ENCODE measurements at regions not wholly inside any gene's neighbourhood (a gene's known extent, or its start where the extent isn't known, plus 50 kb on each side); places are given as distances from the start of the nearest gene placed in this dataset.
"Not testable (repeated sequence)": the region's sequence is repeated elsewhere in the genome, so short reads cannot be mapped to it uniquely, and the experiment has no call there.

DNA sequence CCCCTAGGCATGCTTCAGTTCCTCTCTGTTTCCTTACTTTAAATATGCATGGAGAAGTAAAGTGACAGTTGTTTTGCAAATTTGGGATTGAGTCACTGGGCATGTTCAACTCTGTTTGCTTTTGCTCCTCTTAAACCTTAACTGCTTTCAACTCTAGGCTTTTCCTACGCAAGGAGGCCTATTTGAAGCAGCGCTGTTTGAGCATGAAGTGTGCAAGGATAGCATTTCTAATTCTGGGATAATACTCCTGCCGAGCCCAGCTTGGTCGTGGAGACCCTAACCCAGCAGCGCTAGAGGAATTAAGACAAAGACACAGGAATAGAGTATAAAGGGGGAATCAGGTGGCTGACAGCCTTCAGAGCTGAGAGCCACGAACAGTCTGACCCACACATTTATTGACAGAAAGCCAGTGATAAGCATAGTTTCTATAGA is 803.4 kb upstream of the CDH10 start:
- TF ChIP-seq NFRKB (IDR thresholded peaks at IDR 0.05) (no peak), SP1 (IDR thresholded peaks at IDR 0.05) (no peak), TARDBP (IDR thresholded peaks at IDR 0.05) (no peak)
- CTCF ChIA-PET: no interaction called here
- no peak for DNase-seq (ENCODE audit: extremely low spot score)
- POLR2A ChIA-PET: no interaction called here

DNA sequence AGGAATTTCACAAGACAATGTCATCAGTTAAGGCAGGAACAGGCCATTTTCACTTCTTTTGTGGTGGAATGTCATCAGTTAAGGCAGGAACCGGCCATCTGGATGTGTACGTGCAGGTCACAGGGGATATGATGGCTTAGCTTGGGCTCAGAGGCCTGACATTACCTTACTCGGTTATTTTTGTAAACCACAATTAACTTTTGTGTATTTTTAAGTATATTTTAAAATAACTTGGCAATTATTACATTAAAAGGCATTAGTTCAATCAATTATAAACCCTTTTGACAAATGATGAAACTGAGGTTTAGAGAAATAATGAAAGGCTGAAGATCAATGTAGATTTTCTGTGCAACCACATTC is 801.3 kb upstream of the CDH10 start:
- DNase-seq (ENCODE audit: extremely low spot score); CTCF ChIA-PET; POLR2A ChIA-PET: not testable (repeated sequence)

DNA sequence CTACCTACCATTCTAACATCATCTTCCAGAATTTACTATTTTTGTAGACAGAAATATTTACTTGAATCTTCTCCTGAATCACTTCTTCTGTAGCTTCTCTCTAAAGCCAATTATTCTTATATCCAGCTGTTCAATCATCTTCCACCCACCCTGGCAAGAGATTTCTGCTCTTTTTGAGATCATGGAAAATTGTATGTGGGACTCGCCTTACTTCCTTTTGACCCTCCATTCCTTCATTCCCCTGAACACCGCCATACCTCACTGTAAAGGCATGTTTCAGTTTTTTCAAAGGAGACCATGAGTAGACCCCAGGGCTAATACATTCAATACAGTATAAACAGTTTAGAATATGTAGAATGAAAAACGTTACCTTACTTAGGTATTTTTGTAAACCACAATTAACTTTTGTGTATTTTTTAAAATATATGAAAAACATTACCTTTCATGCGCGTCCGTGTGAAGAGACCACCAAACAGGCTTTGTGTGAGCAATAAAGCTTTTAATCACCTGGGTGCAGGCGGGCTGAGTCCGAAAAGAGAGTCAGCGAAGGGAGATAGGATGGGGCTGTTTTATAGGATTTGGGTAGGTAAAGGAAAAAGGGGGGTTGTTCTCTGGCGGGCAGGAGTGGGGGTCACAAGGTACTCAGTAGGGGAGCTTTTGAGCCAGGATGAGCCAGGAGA is 800.7 kb upstream of the CDH10 start:
- POLR2A ChIA-PET; DNase-seq (ENCODE audit: extremely low spot score); CTCF ChIA-PET: not testable (repeated sequence)

DNA sequence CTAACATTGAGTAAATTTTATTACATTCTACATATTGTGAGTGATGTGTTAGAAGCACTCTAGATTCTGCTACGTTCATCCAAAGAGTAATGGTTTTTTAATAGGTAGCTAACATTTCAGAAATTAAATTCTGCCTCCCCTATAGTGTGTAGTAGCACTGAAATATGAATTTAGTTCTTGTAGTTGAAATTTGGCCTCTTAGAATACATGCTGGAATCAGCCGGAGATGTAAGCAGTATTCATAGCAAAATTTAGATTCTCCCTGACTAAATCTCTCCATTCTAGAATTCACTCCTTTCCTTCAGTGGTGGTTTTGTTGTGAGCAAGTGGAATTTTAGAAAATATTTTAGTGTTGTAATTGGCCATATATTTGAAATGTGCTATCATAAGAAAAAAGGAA is 799.9 kb upstream of the CDH10 start:
- CTCF ChIA-PET: no interaction called here
- TF ChIP-seq TARDBP (IDR thresholded peaks at IDR 0.05) (no peak), FOXK2 (IDR thresholded peaks at IDR 0.05) (no peak), L3MBTL2 (conservative IDR thresholded peaks at IDR 0.05) (no peak), ELF4 (IDR thresholded peaks at IDR 0.05) (no peak), BHLHE40 (IDR thresholded peaks at IDR 0.05; ENCODE audit: borderline replicate concordance) (no peak), CTBP1 (IDR thresholded peaks at IDR 0.05; ENCODE audit: borderline replicate concordance) (no peak), SP1 (IDR thresholded peaks at IDR 0.05) (no peak), HDGF (IDR thresholded peaks at IDR 0.05; ENCODE audit: borderline replicate concordance) (no peak), ZNF384 (IDR thresholded peaks at IDR 0.05) (no peak), ARNT (IDR thresholded peaks at IDR 0.05) (no peak), FOXA1 (IDR thresholded peaks at IDR 0.05) (no peak), FOXM1 (IDR thresholded peaks at IDR 0.05; ENCODE audit: borderline replicate concordance) (no peak), SUZ12 (IDR thresholded peaks at IDR 0.05) (no peak), NFRKB (IDR thresholded peaks at IDR 0.05) (no peak), LEF1 (IDR thresholded peaks at IDR 0.05; ENCODE audit: borderline replicate concordance) (no peak)
- TF ChIP-seq, protein P1, sequence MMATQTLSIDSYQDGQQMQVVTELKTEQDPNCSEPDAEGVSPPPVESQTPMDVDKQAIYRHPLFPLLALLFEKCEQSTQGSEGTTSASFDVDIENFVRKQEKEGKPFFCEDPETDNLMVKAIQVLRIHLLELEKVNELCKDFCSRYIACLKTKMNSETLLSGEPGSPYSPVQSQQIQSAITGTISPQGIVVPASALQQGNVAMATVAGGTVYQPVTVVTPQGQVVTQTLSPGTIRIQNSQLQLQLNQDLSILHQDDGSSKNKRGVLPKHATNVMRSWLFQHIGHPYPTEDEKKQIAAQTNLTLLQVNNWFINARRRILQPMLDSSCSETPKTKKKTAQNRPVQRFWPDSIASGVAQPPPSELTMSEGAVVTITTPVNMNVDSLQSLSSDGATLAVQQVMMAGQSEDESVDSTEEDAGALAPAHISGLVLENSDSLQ (IDR thresholded peaks at IDR 0.05): no peak
- POLR2A ChIA-PET: no interaction called here
- DNase-seq (ENCODE audit: extremely low spot score): no peak

DNA sequence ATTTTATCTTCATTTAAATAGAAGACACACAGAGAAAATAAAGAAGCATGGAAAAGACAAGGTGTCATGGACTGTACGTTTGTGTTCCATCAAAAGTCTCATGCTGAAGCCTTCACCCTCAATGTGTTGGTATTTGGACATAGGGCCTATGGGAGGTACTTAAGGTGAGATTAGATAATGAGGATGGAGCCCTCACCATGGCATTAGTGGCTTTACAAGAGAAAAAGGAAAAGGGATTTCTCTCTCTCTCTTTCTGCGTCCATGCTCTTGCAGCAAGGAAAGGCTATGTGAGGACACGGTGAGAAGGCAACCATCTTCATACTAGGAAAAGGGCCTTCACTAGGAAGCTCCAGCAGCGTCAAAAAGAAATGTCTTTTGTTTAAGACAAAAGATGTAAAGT is 797.0 kb upstream of the CDH10 start:
- ChIA-PET CTCF (no interaction called here), POLR2A (no interaction called here)
- no peak for DNase-seq (ENCODE audit: extremely low spot score)
- no peak for TF ChIP-seq ZNF384 (IDR thresholded peaks at IDR 0.05)
- no peak for TF ChIP-seq CTBP1 (IDR thresholded peaks at IDR 0.05; ENCODE audit: borderline replicate concordance)
- no peak for TF ChIP-seq ARNT (IDR thresholded peaks at IDR 0.05)
- no peak for TF ChIP-seq LEF1 (IDR thresholded peaks at IDR 0.05; ENCODE audit: borderline replicate concordance)
- TF ChIP-seq, protein P1 (IDR thresholded peaks at IDR 0.05): no peak
- TF ChIP-seq L3MBTL2 (conservative IDR thresholded peaks at IDR 0.05): no peak
- TF ChIP-seq SUZ12 (IDR thresholded peaks at IDR 0.05): no peak
- no peak for TF ChIP-seq BHLHE40 (IDR thresholded peaks at IDR 0.05; ENCODE audit: borderline replicate concordance)
- TF ChIP-seq SP1 (IDR thresholded peaks at IDR 0.05): no peak
- TF ChIP-seq TARDBP (IDR thresholded peaks at IDR 0.05): no peak
- no peak for TF ChIP-seq FOXA1 (IDR thresholded peaks at IDR 0.05)
- TF ChIP-seq FOXK2 (IDR thresholded peaks at IDR 0.05): no peak
- no peak for TF ChIP-seq FOXM1 (IDR thresholded peaks at IDR 0.05; ENCODE audit: borderline replicate concordance)
- no peak for TF ChIP-seq ELF4 (IDR thresholded peaks at IDR 0.05)
- no peak for TF ChIP-seq NFRKB (IDR thresholded peaks at IDR 0.05)

DNA sequence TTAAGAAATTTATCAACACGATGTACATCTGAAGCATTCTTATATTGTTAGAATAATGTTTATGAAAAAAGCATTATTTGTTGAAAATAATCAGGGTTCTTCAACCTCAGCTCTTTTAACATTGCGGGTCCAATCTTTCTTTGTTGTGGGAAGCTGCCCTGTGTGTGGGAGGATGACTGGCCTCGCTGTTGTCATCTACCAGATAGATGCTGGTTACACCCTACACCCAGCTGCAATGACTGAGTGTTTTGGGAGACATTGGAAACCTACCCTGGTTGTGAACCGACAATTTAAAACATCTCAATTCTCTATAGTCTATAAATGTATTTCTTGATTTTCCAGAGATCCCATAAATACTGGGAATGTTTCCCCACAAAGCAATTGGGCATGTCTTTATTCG is 794.2 kb upstream of the CDH10 start:
- POLR2A ChIA-PET: no interaction called here
- CTCF ChIA-PET: no interaction called here
- TF ChIP-seq FOXK2 (IDR thresholded peaks at IDR 0.05): no peak
- no peak for TF ChIP-seq BHLHE40 (IDR thresholded peaks at IDR 0.05; ENCODE audit: borderline replicate concordance)
- no peak for TF ChIP-seq FOXA1 (IDR thresholded peaks at IDR 0.05)
- no peak for TF ChIP-seq FOXM1 (IDR thresholded peaks at IDR 0.05; ENCODE audit: borderline replicate concordance)
- TF ChIP-seq ELF4 (IDR thresholded peaks at IDR 0.05): no peak
- TF ChIP-seq, protein P1 (IDR thresholded peaks at IDR 0.05): no peak
- no peak for TF ChIP-seq NFRKB (IDR thresholded peaks at IDR 0.05)
- no peak for TF ChIP-seq CTBP1 (IDR thresholded peaks at IDR 0.05; ENCODE audit: borderline replicate concordance)
- TF ChIP-seq SP1 (IDR thresholded peaks at IDR 0.05): no peak
- TF ChIP-seq SUZ12 (IDR thresholded peaks at IDR 0.05): no peak
- no peak for TF ChIP-seq TARDBP (IDR thresholded peaks at IDR 0.05)
- TF ChIP-seq ARNT (IDR thresholded peaks at IDR 0.05): no peak
- no peak for TF ChIP-seq L3MBTL2 (conservative IDR thresholded peaks at IDR 0.05)
- no peak for DNase-seq (ENCODE audit: extremely low spot score)

DNA sequence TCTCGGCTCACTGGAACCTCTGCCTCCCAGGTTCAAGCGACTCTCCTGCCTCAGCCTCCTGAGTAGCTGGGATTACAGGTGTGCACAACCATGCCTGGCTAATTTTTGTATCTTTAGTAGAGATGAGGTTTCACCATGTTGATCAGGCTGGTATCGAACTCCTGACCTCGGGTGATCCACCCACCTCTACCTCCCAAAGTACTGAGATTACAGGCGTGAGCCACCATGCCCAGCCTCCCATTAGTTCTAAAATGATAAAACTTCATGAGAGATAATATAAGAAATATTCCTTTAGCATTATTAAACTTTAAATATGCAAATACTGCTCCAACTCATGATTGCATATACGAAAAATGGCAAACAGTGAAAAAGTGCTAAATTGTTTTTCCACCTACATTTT is 793.6 kb upstream of the CDH10 start:
- DNase-seq (ENCODE audit: extremely low spot score); POLR2A ChIA-PET; CTCF ChIA-PET: not testable (repeated sequence)
